PC-9 (cell line): ENCODE measurements at regions not wholly inside any gene's neighbourhood (a gene's known extent, or its start where the extent isn't known, plus 50 kb on each side); places are given as distances from the start of the nearest gene placed in this dataset.

Source experiments
- BruUV-seq: library from RNA; stranded (reverse); fragments of 400-500 nt; replicated peaks from 2 replicates; lab custom pipeline; 2021; lab: Mats Ljungman, UMichigan
- CTCF ChIA-PET: fragments of 300-600 bp; sonication (Branson Sonifier 250); formaldehyde crosslinking; loops from one replicate; lab custom pipeline; 2022; ENCODE audit warnings: antibody characterized with exemption; lab: Charles Lee
- POLR2A ChIA-PET: fragments of 300-600 bp; sonication (Branson Sonifier 250); formaldehyde crosslinking; loops from one replicate; lab custom pipeline; 2022; ENCODE audit warnings: antibody characterized with exemption; ENCODE audit not compliant: unreplicated experiment; lab: Charles Lee
- DNase-seq, 2 experiments: peaks; one replicate each; pipeline versions ENCODE4 v3.0.0 to v3.0.0-alpha.2; 2015 to 2022; ENCODE audit warnings: mixed read lengths in 1 of 2
- H2AFZ ChIP-seq: fragments of 200-600 bp; sonication (generic); 2 replicates; pipeline ENCODE4 v1.8.1; 2017; ENCODE audit warnings: antibody characterized with exemption
- H3F3A ChIP-seq: fragments of 200-600 bp; sonication (generic); 2 replicates; pipeline ENCODE4 v1.8.1; 2017; ENCODE audit warnings: antibody characterized with exemption, mild to moderate bottlenecking, low read depth; ENCODE audit not compliant: insufficient read depth
- H3K27ac ChIP-seq: fragments of 200-600 bp; sonication (generic); 2 replicates; pipeline ENCODE4 v1.6.1; 2016; ENCODE audit warnings: mixed run types
- H3K27me3 ChIP-seq: fragments of 200-600 bp; sonication (generic); 2 replicates; pipeline ENCODE4 v1.6.1; 2016; ENCODE audit warnings: low read depth, mixed run types; ENCODE audit not compliant: insufficient read depth
- H3K36me3 ChIP-seq: fragments of 200-600 bp; sonication (generic); 2 replicates; pipeline ENCODE4 v1.6.1; 2016; ENCODE audit warnings: low read depth, mixed run types
- H3K4me1 ChIP-seq: fragments of 200-600 bp; sonication (generic); replicated peaks from 2 replicates; pipeline ENCODE4 v1.6.1; 2016; ENCODE audit warnings: mixed run types; ENCODE audit not compliant: insufficient read depth
- H3K4me2 ChIP-seq: fragments of 200-600 bp; sonication (generic); 2 replicates; pipeline ENCODE4 v1.6.1; 2017; ENCODE audit warnings: mixed run types
- H3K4me3 ChIP-seq: fragments of 200-600 bp; sonication (generic); 2 replicates; pipeline ENCODE4 v1.6.1; 2016; ENCODE audit warnings: mixed run types
- H3K79me2 ChIP-seq: fragments of 200-600 bp; sonication (generic); 2 replicates; pipeline ENCODE4 v1.6.1; 2017; ENCODE audit warnings: low read depth, mixed run types
- H3K9me2 ChIP-seq: fragments of 200-600 bp; sonication (generic); 2 replicates; pipeline ENCODE4 v1.8.1; 2017; ENCODE audit warnings: mild to moderate bottlenecking; ENCODE audit not compliant: insufficient read depth
- H3K9me3 ChIP-seq: fragments of 200-600 bp; sonication (generic); 2 replicates; pipeline ENCODE4 v1.8.1; 2016; ENCODE audit warnings: low read depth; ENCODE audit not compliant: insufficient read depth
- H4K20me1 ChIP-seq: fragments of 200-600 bp; sonication (generic); 2 replicates; pipeline ENCODE4 v1.8.1; 2017; ENCODE audit not compliant: insufficient read depth
- CTCF ChIP-seq: fragments of 200-600 bp; sonication (generic); conservative IDR thresholded peaks from 2 replicates; pipeline ENCODE4 v1.6.1; 2017; ENCODE audit warnings: mixed run types, antibody characterized with exemption, mild to moderate bottlenecking, moderate library complexity
- EZH2 ChIP-seq: fragments of 200-600 bp; sonication (generic); IDR thresholded peaks from 2 replicates; pipeline ENCODE4 v1.8.0; 2017; ENCODE audit warnings: antibody characterized with exemption, low read depth
- intact Hi-C: fragments of 100-400 bp; cut with micrococcal nuclease; formaldehyde crosslinking; loops from one replicate; pipeline ENCODE4 v1.10.0; 2022; ENCODE audit not compliant: unreplicated experiment

GRCh38 chr20:57780398-57780797, 70.6 kb upstream of the PMEPA1 start:
- DNase-seq, result no peak
- Histone ChIP-seq H2AFZ (no peak overlapping the region), H3K4me1 (peaks cover 13% of the 10 kb centered on the region), H3F3A (no peaks in the 10 kb centered on the region), H3K9me2 (no peaks in the 10 kb centered on the region), H3K27me3 (no peaks in the 10 kb centered on the region), H4K20me1 (no peaks in the 10 kb centered on the region), H3K27ac (no peak overlapping the region), H3K4me2 (no peak overlapping the region), H3K36me3 (no peaks in the 10 kb centered on the region), H3K4me3 (no peak overlapping the region), H3K79me2 (no peaks in the 10 kb centered on the region), H3K9me3 (no peaks in the 10 kb centered on the region)
- intact Hi-C loops, result no loop called here
- TF ChIP-seq CTCF (no peak), EZH2 (no peak)
- BruUV-seq, result no TSS peak
- ChIA-PET CTCF (no interaction called here), POLR2A (no interaction called here)

- TF ChIP-seq EZH2, result no peak
- no peak for TF ChIP-seq CTCF
- H2AFZ ChIP-seq, result no peak overlapping the region
- H3K9me3 ChIP-seq, result no peaks in the 10 kb centered on the region
- no peaks in the 10 kb centered on the region for H3K27me3 ChIP-seq
- H3K79me2 ChIP-seq, result no peaks in the 10 kb centered on the region
- DNase-seq, result peak; percentile 46 to 49
- H3K4me3 ChIP-seq, result no peak overlapping the region
- no peaks in the 10 kb centered on the region for H4K20me1 ChIP-seq
- intact Hi-C loops, result no loop called here
- H3K4me2 ChIP-seq, result no peak overlapping the region
- H3K4me1 ChIP-seq, result peaks cover 13% of the 10 kb centered on the region
- no peaks in the 10 kb centered on the region for H3F3A ChIP-seq
- no peak overlapping the region for H3K27ac ChIP-seq
- H3K9me2 ChIP-seq, result no peaks in the 10 kb centered on the region
- ChIA-PET CTCF (no interaction called here), POLR2A (no interaction called here)
- H3K36me3 ChIP-seq, result no peaks in the 10 kb centered on the region
- BruUV-seq, result no TSS peak
Measured at GRCh38 chr20:57779401-57780003, 69.7 kb upstream of the PMEPA1 start.

- Histone ChIP-seq H3K4me3 (no peak overlapping the region), H3K4me2 (no peak overlapping the region), H3F3A (peaks cover 3% of the 10 kb centered on the region; the same call in 1 of the 2 replicates), H3K9me2 (no peaks in the 10 kb centered on the region), H3K27me3 (no peaks in the 10 kb centered on the region), H3K79me2 (no peaks in the 10 kb centered on the region), H3K4me1 (peaks cover 20% of the 10 kb centered on the region), H3K9me3 (no peaks in the 10 kb centered on the region), H3K36me3 (no peaks in the 10 kb centered on the region), H2AFZ (no peak overlapping the region), H3K27ac (no peak overlapping the region), H4K20me1 (no peaks in the 10 kb centered on the region)
- BruUV-seq, result no TSS peak
- peak in 1 of 2 experiments; percentile 1 for DNase-seq
- intact Hi-C loops, result no loop called here
- CTCF ChIA-PET, result interaction anchor here (0.7 kb wide), 1 partner anchor 33 kb away, joined by 7 read pairs; no protein-coding TSS in a partner anchor
- POLR2A ChIA-PET, result no interaction called here
- no peak for TF ChIP-seq EZH2
- no peak for TF ChIP-seq CTCF
Measured at GRCh38 chr20:57777911-57778310, 68.1 kb upstream of the PMEPA1 start.
